HCEC 1CT (cell line): ENCODE measurements at regions not wholly inside any gene's neighbourhood (a gene's known extent, or its start where the extent isn't known, plus 50 kb on each side); places are given as distances from the start of the nearest gene placed in this dataset.

Source experiments
- DNase-seq: peaks from one replicate; pipeline ENCODE4 v3.0.0-alpha.2; 2017

- DNase-seq = no peak
Measured at GRCh38 chr2:11955884-11956291, 209.5 kb downstream of the LPIN1 start.

DNA sequence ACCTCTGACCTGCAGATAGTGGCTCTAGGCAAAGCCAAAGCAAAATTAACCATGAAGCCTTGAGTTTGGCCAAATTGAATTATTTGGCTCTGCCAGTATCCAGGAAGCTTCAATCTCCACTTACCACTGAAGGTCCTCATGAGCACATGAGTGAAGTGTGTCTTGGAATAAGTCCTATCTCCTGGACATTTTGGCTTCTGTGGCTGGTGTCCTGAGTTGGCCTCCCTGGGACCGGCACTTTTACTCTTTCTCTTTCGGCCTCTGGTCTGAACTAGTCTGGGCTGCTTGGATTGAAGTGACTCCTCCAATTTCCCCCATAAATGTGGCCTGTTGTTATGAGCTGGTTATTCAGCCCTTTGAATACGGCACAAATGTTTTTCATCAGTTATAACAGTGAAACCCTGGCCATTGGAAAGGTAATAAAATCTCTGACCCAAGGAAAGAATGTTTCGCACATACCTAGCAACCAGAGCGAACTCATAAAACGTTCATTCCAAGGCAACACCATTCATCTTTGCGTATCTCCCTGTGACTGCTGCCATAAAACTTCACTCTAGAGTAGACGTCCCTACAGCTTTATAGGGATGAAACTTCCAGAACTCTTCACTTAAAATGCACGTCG, 216.4 kb downstream of the LPIN1 start:
- DNase-seq = no peak

GRCh38 chr2:11963966-11964365, 217.5 kb downstream of the LPIN1 start:
- DNase-seq = no peak

DNA sequence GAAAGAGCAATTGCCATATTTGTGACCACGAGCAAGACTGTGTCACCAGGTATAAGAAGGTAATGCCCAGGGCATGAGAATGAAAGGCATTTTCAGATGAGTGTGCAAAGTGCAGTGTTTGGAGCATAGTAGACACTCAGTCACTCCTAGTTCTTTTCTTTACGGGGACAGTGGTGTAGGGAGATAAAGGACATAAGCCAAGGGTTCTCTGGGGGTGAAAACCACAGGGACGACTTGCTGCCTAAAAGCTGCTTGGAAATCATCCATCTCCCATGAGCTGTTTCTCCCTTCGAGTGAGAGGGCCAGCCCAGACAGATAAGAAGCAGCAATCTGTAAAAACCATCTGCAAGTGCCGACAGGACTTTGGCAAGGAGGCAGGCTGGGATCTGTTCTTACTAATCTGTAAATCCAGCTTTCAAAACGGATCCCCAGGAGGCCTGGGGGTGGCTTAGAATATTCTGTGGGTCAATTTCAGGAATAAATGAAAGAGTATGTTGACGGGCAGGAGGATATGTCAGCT, 221.6 kb downstream of the LPIN1 start:
- DNase-seq = no peak

- DNase-seq = no peak
Measured at GRCh38 chr2:11968521-11968920, 222.1 kb downstream of the LPIN1 start.

GRCh38 chr2:11969774-11970173, 223.3 kb downstream of the LPIN1 start:
- no peak for DNase-seq

DNA sequence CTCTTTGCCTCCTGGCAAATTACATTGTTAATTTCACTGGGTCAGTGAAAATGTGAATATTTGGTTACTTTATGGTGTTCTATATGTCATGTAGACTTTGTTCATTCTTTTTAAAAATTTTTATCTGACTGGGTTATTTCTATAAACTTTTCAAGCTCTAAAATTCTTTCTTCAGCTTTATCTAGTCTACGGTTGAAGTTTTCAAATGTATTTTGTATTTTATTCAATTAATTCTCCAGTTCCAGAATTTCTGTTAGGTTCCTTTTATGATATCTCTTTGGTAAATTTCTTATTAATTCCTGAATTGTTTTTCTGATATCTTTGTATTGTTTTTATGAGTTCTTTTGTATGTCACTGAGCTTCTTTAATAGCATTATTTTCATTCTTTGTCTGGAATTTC, 228.1 kb downstream of the LPIN1 start:
- DNase-seq = no peak

DNA sequence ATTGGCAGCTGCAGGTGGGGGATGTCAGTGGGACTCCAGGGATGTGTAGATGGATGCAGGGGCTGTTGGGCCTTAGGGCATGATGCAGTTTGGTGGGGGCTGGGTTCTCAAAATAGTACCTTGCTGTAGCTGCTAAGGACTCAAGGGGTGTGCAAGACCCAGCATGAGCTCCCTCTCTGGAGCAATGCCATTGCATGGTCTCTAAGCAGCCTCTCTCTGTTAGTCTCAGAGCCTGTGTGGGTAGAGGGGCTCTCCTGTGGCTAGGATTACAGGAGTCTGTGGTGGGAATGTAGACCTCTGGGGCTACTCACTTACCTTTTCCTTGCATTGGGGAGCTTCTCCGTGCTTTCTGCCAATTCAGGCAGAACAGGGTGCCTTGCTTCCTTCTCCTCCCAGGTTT, 228.9 kb downstream of the LPIN1 start:
- no peak for DNase-seq

- DNase-seq = no peak
Measured at GRCh38 chr2:11976073-11976472, 229.6 kb downstream of the LPIN1 start.

GRCh38 chr2:11977766-11978524, 231.5 kb downstream of the LPIN1 start:
- no peak for DNase-seq

DNA sequence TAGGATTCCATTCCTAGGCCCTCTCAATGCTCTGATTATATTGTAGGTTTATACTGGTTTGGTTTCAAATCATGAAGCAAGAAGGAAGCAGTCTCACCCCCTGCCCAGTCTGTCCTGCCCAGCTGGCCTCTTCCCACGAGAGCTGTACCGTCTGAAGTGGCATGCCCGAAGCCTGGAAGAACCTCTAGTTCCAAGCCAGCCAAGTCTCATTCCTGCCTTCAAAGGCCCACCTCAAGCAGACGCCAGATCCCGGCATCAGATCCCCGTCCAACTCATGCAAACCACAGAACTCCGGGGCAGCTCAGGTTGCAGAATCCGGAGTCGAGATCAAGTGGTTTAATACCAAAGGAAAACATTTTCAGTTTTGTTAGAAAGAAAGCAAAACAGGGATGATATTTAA, 234.4 kb downstream of the LPIN1 start:
- no peak for DNase-seq

- no peak for DNase-seq
Measured at GRCh38 chr2:11983401-11983800, 237.0 kb downstream of the LPIN1 start.

- DNase-seq = no peak
Measured at GRCh38 chr2:11983870-11984269, 237.4 kb downstream of the LPIN1 start.

DNA sequence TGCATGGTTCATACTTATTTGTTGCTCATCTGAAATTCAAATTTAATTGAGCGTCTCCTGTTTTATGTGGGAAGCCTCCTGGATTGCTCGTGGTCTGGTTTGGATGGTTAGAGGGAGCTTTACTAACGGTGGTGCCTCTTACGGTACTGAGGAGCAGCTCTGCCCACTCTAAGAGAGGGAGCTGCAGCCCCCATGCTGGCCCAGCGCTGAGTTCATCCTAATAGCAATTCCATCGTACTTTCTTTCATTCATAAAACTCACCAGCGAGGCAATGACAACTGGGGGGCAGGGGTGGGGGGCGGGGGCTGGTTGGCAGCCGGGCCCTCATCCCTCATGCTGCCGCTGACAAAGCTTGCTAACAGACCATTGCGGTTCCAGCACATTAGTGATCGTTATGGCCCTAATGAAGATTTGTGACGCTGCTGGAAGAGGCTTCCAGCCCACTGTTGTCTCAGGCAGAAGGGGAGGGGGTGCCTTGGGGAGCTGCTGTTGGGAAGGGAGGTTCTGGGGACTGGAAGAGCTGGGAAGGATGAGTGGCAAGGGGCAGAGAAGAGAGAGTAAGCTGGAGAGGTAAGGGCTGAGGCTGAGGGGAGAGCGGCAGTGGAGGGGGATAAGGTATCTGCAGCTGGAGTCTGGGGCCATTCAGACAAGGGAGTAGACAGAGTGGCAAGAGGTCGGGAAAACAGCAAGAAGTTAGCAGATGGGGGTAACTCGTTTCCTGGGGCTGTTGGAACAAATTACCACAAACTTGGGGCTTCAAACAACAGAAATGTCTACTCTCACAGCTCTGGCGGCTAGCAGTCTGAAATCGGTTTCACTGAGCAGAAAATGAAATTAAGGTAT, 238.1 kb downstream of the LPIN1 start:
- DNase-seq = no peak

DNA sequence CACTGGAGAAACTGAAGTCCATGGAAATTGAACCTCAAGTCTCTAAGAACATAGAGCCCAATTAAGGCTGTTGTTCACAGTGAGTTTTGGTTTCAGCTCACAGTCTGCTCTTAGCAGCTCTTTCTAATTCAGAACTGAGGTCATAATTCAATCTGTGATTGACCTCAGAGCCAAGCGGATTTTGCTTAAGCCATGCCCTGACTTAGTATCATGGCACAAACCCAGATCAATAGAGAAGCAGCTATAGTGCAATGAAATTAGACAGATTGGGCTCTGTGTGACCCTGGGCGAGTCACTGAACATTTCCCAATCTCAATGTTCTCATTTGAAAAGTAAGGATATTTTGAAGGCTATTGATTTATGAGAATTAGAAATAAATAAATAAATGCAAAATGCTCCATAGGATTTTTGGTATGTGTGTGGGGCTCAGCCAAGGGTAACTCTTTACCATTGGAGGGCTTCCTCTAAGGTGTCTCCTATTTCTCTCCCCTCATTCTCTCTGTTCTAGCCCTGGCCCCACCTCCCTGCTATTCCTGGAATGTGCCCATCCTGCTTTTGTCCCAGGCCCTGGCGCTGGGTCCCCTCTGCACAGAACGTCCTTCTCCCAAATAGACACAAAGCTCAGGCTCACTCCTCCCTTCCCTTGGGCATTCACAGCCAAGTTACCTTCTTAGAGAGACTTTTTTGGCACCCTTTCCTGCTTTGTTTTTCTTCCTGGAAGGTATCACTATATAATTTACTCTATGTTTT, 239.6 kb downstream of the LPIN1 start:
- DNase-seq = peak; percentile 6

- DNase-seq = no peak
Measured at GRCh38 chr2:11987151-11987550, 240.7 kb downstream of the LPIN1 start.

DNA sequence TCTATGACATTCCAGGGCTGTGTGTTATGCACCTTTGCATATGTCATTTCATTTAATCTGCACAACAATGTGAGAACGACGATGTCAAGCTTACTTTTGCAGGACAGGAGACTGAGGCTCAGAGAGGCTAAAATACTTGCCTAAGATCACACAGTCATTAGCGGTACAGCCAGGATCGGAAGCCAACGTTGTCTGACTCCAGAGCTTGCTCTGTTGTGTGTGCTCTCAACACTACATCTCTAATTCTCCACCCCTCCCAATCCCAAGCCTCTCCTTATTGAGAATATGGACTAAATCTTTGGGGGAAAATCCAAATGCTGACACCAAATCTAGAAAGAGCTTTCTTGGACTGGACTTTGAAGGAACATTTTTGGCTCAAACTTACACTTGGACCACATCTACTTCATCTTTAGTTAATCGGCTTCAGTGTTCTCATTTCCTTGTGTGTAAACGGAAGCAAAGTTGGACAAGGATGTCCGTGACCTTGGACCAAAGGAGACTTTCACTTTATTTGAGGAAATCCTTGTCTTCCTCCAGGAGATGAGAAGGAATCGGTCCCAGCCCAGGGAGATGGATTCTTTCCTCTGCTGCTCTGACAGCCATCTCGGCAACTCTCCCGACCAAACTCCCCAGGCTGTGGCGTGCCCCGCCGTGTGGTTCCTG, 242.4 kb downstream of the LPIN1 start:
- no peak for DNase-seq

DNA sequence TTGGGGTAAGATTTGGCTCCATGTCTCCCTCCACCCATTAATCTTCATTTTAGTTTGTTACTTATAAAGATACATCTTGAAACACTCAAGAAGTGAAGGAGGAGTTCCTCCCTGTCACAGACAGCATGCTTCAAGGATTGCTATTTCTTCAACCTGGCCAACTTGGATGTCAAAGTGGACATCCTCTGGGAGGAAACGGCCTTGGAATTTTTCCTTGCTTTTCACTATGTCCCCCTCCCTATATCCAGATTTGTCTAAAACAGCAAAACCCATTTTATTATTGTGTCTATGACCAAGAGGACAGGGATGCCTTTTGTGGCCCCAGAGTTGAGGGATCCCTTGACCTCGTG, 242.9 kb downstream of the LPIN1 start:
- DNase-seq = no peak

DNA sequence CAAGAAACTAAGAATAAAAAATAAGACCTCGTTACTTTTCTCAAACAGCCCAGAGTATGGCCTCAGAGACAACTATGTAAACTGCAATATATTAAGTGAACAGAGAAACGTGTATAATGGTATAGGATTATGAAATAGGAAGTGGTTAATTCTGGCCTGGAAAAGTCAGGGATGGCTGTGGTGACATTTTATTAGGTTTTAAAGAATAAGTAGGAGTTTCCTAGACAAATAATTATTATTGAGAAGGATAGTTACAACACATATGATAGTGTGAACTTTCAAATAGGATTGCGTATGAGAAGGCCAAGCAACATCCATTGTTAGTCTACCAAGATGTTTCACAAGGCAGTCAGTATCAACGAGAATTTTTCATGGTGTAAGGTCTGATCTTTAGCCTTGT, 244.1 kb downstream of the LPIN1 start:
- no peak for DNase-seq

- DNase-seq = no peak
Measured at GRCh38 chr2:11993749-11994148, 247.3 kb downstream of the LPIN1 start.

DNA sequence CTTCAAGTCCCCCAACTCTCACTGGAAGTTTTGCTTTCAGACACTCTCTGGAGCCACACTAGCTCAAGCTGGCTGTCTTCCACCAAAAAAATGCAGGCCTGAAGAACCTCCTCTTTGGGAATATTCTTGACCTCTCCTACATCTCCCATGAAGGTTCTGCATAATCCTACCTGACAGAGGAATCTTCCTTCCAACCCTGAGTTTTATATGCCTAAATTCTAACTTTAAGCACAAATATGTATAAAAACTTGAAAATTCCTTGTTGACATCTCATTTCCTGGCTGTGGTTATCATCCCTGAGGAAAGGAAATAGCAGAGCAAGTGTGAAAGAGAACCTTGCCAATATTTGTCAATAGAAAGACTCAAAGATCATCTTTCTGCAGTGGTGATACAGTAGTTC, 249.0 kb downstream of the LPIN1 start:
- peak; percentile 74 for DNase-seq

GRCh38 chr2:11996618-11997017, 250.2 kb downstream of the LPIN1 start:
- DNase-seq = peak; percentile 90
